NCI-H82 treated with DMSO at 0.1 percent for 48 hours (cell line): ENCODE measurements at regions not wholly inside any gene's neighbourhood (a gene's known extent, or its start where the extent isn't known, plus 50 kb on each side); places are given as distances from the start of the nearest gene placed in this dataset.
"Not testable (repeated sequence)": the region's sequence is repeated elsewhere in the genome, so short reads cannot be mapped to it uniquely, and the experiment has no call there.

Experiments
- DNase-seq: peaks from one replicate; lab custom pipeline; 2025; ENCODE audit not compliant: unreplicated experiment; lab: John Stamatoyannopoulos, UW

DNA sequence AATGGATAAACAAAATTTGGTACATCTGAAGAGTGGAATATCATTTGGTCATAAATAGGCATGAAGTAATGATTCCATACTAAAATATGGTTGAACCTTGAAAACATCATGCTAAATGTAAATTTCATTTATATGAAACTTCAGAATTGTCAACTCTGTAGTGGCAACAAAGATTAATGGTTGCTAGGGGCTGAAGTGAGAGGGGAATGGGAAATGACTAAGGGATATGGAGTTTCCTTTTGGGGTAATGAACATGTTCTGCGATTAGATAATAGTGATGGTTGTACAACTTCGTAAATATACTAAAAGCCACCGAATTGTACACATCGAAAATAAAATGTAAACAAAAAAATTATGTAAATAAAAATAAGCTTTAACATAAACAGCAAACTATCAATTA lies 384.1 kb upstream of the STEAP1 start:
- DNase-seq = no peak

DNA sequence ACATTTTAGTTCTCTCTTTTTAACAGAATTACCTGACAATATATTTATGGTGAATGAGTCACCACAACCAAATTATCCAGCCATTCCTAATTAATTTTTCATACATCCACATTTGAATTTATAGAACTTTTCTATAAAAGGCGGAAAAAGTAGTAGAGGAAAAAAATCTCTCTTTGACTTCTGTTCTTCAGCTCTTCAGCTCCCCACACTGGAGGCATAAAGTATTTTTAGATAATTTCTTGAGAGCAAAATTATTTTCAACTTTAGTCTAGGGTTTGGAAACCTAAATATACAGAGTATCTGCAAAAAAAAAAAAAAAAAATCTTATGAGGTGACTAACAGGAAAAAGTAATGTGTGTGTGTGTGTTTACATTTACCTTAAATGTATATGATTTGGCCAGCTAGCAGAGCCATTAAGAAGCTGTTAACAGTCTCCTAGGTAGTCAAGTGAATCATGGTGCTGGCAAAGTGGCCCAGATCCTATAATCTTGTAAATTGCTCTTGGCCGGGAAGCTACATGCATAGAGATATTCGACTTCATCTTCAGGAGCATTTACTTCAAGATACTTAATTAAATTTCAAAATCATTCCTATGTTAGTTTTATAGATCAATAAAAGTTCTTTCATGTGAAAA lies 383.1 kb upstream of the STEAP1 start:
- DNase-seq = no peak

DNA sequence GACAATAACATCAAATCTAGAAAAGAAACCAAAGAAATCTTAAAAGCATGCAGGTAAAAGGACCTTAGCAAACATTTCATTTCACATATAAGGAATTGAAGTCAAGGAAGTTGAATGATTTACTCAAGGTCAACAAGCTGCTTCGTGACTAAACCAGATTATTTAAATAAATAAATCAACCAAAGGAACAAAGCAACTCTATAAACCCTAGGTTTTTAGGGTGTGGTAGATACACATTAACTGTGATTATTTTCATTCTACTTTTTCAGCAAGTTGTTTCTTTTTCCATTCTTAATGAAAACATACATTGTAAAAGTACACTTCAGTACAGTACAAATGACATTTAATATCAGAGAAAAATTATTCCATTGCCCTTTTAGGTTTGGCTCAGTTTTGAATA lies 382.0 kb upstream of the STEAP1 start:
- no peak for DNase-seq

DNA sequence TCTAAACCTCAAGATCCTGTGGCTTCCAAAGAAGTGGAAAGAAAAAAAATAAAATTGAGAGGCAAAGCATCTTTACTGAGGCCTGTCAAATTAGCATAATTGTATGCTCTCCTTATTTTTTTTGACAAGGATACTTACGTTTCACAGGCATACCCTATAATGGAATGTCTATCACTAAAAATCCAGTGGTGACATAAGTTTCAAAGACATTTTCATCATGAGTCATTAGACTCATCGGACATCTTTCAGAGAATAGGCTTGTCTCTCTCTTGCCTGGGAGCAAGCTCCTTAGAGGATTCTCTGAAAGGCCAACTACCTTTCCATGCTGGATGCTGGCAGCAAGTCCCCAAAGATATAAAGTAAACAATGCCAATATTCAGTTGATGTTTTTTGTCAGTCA lies 380.7 kb upstream of the STEAP1 start:
- DNase-seq = no peak

DNA sequence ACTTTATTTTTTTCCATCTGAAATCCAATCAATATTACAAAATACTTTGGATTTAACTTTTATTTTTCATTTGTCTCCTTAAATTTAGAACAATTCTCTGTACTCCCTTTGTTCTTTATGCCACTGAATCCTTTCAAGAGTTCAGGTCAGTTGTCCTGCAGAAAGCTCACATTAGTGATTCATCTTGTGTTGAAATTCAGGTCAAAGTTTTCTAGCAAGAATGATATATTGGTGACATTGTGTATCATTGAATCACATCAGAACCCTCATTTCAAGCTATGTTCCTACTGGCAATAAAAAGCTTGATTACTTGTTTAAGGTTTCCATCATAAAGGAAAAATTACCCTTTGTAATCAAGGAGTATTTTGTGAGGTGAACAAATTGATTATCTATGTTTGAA lies 378.8 kb upstream of the STEAP1 start:
- DNase-seq = no peak

DNA sequence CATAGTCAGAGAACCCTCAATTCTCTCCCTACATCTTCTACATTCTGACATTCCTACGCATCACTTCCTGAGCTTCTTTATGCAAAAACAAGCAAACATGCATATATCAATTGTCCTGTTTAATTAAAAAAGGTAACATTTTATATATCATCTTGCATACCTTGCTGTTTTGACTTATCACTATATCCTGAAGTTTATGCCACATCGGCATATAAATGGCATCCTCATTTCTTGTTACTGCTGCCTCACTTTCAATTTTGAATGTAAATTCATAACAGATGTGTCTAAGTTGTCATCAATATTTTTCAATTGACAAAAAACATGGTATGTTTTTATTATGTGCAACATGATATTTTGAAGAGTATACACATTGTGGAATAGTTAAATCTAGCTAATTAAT lies 377.3 kb upstream of the STEAP1 start:
- DNase-seq = no peak

DNA sequence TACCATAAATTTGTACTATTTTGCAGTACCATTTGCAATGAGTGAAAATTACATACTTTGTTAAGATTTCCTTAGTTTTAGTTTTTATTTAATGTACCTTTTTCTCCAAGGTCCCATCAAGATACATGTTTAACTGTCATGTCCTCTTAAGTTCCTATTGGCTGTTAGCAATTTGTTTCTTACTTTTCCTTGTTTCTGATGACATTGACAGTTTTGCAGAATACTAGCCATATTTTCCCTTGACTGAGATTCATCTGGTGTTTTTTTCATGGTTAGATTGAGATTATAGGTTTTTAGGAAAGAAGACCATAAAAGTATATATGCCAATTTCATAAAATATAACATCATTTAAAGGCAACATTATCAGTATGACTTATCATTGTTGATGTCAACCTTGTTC lies 376.8 kb upstream of the STEAP1 start:
- no peak for DNase-seq

DNA sequence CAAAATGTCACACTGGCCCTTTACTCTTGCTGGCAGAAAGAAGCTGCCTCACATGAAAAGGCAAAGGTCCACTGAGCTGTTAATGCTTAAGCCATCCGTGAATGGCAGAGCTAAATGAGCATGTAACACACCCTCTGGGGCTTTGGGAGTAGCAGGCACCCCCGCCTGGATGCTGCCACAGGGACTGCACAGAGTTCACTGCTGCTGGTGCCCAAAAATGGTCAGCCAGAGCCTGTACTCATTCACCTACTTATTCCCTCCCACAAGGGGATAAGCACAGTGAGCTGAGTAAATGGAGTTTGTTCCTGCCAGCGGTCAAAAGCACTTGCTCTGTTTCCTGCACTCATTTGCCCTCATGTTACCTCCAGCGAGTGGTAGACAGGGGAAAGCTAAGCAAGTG lies 374.0 kb upstream of the STEAP1 start:
- no peak for DNase-seq

DNA sequence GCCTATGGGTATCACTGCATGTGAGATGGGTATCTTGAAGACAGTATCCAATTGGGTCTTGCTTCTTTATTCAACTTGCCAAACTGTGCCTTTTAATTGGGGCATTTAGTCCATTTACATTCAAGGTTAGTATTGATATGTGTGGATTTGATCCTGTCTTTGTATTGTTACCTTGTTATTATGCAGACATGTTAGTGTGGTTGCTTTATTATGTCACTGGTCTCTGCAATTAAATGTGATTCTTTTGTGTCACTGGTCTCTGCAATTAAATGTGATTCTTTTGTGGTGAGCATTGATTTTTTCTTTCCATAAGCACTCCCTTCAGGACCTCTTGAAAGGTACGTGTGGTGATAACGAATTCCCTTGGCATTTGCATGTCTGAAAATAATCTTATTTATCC lies 357.8 kb upstream of the STEAP1 start:
- DNase-seq = no peak

DNA sequence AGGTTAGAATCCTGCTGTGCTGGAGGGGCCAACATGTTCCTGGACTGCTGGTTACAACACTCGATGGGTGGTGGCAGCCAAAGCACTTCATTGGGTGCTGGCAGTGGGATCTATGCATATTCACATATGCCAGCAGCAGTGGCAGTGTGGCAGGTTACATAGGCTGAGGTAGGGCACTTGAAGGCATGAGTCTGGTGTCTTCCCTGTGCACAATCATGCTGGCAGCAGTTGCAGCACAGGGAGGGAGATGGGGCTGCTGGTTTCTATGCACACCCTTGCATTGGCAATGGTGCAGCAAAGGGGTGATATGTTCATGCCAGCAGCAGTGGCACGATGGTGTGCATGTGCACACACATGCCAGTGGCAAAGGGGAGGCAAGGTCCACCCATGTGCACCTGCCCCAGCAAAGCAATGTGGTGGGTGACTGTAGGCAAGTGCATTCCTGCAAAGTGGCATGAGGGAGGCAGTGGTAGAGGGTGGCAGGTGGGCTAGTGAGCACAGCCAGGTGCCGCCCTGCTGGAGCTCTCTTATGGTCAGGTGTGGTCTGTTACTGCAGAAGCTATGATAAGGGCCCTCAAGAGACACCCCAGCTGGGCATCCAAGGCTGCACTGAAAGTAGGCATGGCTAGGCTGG lies 356.2 kb upstream of the STEAP1 start:
- no peak for DNase-seq

DNA sequence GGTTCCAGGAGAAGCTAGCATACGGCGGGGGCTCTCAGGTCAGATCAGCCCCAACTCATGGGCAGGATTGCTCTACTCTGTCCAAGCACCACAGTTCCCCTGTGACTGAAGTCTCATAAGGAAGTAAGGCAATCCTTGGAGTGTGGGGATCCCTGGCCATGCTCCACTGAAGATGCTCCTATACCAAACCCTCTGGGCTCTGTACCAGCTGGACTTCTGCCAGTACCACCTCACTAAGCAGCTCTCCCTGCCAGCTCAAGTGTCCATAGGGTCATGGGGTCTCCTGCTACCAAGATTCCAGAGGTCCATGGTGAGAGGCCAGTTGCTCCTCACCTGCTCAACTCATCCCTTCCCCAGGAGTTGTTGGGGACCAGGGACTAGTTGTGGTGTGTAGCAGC lies 355.7 kb upstream of the STEAP1 start:
- DNase-seq = no peak

DNA sequence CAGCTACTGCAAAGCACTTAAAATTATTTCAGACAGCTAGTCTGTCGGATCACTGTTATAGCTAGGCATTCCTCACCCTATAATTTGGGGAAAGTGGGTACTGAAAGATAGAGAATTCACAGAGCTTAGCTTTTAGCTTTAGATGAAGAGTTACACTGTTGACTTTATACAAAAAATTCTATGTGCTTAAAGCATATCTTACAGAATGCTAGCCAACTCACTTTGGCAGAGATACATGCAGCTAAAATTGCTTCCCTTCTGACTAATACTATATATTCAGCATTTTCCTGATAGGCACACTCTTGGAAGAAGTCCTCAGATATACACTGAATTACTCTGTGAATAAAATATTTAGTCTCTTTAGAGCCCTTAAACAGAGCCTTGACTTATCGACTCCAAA lies 353.5 kb upstream of the STEAP1 start:
- DNase-seq = no peak

DNA sequence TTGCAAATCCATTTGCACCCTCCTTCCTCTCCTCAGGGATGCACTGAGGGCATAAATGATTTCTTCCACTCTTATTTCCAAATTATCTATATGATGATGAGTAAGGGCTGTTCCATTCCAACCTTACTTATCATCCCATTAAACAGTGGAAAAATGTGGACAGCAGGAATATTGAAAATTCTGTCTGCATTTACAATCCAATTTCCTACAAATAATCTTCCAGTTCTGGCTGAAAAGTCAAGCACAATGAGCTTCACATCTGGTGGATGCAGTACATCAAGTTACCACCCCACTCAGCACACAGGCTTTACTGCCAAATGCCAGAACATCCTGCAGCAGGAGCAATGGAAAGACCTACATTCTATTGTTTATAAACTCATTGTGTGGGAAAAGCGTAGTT lies 345.0 kb upstream of the STEAP1 start:
- DNase-seq = no peak

DNA sequence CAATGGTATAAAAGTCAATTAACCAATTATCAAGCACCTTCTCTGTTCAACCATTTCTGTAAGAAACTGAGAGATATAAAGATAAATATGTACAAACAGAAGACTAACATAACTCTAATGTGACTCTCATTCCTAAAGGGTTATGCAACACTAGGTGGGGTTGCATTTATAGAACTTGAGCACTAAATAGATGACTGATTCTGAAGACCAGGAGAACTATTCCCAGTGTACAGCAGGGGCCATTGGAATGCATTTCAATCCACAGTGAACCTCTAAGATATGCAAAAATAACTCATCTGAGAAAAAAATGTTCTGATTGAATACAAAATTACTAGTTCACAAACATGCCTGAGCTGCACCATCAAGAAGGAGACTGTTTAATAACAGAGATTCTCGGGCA lies 341.2 kb upstream of the STEAP1 start:
- no peak for DNase-seq

DNA sequence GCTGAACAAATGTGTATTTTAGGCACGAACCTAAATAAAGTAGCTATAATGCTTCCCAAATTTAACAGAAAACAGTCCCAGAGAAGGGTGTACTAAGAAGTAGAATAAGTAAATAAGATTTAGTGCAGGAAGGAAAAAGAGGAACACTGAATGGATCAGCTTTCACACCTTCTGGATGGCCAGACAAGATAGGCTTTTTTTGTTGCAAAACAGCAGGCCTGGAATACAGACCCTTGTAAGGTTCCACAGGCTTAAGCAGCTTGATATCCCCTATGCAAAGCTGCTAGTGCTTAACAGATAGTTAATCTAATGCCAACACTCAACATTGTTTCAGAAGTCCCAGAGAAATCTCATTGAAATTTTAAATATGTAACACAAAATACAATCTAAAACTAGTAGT lies 328.1 kb upstream of the STEAP1 start:
- DNase-seq = no peak

DNA sequence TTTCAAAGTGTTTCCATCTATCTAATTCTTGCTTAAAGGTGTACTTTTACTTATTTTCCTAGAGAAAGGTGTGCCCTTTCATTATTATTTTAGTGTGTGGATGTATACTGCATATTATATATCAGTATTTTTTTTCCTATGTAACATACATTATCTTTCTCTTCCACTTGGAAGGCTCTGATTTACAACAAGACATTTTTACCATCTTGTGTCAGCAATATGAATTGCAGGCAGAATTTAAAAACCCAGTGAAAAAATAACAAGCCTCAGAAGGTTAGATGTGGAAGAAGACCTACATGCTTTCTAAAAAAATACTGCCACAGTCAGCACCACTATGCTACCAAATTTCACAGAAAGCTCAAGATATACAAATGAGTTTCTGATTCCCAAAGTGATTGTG lies 327.7 kb upstream of the STEAP1 start:
- DNase-seq = no peak

DNA sequence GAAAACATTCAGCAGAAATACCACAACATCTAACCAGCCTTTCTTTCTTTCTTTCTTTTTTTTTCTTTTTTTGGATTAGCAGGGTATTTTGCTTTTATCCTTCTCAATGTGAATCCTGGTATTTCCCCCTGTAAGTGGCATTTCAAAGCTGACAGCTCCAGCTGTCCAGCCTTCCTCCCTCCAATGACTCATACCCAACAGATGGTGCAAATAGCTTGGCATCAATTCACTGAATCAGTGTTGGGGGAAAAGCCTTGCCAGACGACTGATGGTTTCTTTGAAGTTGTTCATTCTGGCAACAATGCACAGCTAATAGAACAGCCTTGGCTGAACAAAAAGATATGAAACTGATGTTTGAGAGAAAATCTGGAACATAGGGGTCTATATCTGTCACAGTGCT lies 316.8 kb upstream of the STEAP1 start:
- peak; percentile 68 for DNase-seq

DNA sequence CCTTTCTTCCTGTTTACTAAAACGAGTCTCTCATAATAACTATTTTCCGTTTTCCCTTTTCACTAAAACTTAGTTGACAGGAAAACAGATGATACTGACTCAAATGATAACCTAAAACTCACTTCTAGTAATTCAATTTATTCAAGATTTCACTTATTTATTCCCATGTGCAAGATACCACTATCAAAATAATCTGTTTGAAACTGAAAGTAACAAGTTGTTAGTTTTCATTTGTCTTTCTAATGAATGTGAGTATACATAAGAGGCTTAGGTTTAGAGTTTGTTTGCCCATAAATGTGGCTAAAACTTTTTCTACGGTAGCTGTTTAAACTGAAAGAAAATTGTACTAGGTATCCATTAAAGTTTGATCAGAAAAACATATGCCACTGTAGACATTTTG lies 314.9 kb upstream of the STEAP1 start:
- no peak for DNase-seq

DNA sequence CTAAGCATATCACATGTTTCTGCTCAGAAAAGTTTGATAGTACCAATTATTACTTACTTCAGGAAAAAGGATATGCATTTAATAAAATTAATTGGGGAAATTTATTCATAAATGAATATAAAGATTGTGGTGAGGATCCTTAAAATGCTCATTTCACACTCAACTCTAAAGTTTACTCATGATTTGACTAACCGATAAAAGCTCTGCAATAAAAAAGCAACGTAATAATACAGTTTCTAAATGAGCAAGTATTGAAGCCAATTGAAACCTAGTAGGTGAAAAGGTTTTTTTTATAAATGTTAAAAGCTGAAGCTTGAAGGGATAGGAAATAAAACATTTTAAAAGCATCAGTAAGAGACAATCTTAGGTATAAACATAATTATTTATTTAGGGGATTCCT lies 308.3 kb upstream of the STEAP1 start:
- DNase-seq = no peak

DNA sequence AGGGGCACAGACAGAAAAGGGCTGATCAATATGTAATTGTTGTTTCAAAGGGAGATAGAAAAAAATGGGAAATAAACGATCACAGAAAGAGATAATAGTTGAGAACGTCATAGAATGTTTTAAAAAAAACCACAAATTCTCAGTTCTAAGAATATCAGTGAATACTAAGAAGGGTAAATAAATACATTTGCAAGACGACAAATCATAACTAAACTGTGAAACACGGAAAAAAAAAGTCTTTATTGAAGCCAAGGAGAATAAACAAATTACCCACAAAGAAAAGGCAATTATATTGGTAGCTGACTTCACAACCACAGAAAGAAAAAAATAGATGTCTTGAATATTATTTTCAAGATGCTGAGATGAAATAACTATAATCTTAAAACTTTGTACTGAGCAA lies 305.2 kb upstream of the STEAP1 start:
- DNase-seq = no peak

DNA sequence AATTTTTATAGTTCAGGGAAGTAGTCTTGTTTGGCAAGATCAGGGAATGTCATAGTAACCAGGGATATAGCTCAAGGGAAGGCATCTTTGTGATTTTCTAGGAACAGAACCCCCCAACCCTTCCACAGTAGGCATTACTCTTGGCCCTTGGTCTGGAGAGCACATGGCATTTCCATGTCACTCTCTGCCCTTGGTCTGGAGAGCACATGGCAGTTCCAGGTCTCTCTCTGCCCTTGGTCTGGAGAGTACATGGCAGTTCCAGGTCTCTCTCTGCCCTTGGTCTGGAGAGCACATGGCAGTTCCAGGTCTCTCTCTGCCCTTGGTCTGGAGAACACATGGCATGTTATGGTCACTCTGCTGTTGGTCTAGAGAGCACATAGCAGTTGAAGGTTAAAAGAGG lies 297.2 kb upstream of the STEAP1 start:
- DNase-seq = not testable (repeated sequence)

DNA sequence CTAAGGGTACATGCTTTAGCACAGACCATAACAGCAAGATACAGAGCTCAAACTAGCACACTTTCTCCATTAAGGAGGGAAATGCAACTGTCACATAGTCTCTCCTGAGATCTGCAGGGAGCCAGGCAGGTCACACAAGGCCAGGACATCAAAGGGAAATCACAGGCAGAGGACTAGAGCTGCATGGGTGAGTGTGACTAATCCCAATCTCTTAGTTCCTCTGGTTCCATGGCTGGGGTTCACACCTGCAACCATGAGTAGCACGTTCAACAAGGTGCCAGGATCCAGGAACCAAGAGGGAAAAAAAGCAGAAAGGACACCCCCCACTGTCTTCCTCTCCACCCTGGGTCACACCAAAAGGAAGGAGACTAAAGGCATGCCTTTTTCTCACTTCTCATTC lies 296.5 kb upstream of the STEAP1 start:
- no peak for DNase-seq

DNA sequence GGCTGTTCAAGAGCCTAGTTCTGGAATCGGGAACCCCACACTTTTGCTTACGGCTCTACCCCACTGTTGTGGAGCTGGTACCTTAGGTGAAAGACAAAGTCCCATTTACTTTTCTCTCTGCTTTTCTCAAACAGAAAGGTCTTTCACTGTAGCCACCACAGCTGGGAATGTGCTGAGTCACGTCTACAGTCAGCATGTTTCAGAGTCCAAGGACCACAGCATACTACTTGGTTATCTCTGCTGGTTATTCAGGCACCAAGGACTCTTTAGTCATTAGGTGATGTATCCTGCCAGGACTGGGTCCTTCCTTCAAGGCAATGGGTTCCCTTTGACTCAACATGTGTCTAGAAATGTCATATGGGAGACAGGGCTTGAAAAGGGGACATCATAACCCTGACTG lies 266.8 kb upstream of the STEAP1 start:
- DNase-seq = no peak
